ENCODE measurements at regions not wholly inside any gene's neighbourhood (a gene's known extent, or its start where the extent isn't known, plus 50 kb on each side); places are given as distances from the start of the nearest gene placed in this dataset.

DNA sequence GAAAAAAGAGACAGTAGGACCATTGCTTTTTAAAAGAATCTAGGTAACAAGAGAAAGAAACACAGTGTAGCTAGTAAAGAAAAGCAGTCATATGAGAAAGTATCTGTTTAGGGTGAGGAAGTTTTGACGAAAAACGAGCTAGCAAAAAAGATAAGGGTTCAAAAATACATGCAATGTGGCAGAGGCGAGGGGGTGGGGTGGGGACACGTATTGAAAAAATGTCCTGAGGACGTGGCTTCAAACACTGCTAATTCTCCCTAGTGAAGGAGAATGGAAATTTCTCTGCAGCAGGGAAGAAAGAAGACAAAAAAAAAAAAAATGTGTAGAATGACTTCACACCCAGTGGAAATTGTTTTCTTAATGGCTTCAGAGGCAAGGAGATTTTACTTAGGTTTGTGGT, 856.4 kb upstream of the INTU start:
- no peak for TF ChIP-seq EP300 (IDR thresholded peaks at IDR 0.05)
- TF ChIP-seq, protein P1, sequence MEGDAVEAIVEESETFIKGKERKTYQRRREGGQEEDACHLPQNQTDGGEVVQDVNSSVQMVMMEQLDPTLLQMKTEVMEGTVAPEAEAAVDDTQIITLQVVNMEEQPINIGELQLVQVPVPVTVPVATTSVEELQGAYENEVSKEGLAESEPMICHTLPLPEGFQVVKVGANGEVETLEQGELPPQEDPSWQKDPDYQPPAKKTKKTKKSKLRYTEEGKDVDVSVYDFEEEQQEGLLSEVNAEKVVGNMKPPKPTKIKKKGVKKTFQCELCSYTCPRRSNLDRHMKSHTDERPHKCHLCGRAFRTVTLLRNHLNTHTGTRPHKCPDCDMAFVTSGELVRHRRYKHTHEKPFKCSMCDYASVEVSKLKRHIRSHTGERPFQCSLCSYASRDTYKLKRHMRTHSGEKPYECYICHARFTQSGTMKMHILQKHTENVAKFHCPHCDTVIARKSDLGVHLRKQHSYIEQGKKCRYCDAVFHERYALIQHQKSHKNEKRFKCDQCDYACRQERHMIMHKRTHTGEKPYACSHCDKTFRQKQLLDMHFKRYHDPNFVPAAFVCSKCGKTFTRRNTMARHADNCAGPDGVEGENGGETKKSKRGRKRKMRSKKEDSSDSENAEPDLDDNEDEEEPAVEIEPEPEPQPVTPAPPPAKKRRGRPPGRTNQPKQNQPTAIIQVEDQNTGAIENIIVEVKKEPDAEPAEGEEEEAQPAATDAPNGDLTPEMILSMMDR (IDR thresholded peaks at IDR 0.05), result no peak
